Ishikawa (cell line): ENCODE measurements at regions not wholly inside any gene's neighbourhood (a gene's known extent, or its start where the extent isn't known, plus 50 kb on each side); places are given as distances from the start of the nearest gene placed in this dataset.

Experiments used
- CEBPB ChIP-seq: IDR thresholded peaks from 2 replicates; pipeline ENCODE4 v1.6.1; 2012
- CREB1 ChIP-seq: IDR thresholded peaks from 2 replicates; pipeline ENCODE4 v1.6.1; 2012; ENCODE audit warnings: low read depth
- EGR1 ChIP-seq: IDR thresholded peaks from 2 replicates; pipeline ENCODE4 v1.6.1; 2012
- EP300 ChIP-seq: IDR thresholded peaks from 2 replicates; pipeline ENCODE4 v1.6.1; 2012; ENCODE audit warnings: borderline replicate concordance
- FOXM1 ChIP-seq: IDR thresholded peaks from 2 replicates; pipeline ENCODE4 v1.6.1; 2012; ENCODE audit warnings: low read depth, borderline replicate concordance
- MAX ChIP-seq: IDR thresholded peaks from 2 replicates; pipeline ENCODE4 v1.6.1; 2012
- NFIC ChIP-seq: IDR thresholded peaks from 2 replicates; pipeline ENCODE4 v1.6.1; 2012
- RAD21 ChIP-seq: IDR thresholded peaks from 2 replicates; pipeline ENCODE4 v1.6.1; 2012; ENCODE audit warnings: low read depth
- REST ChIP-seq: IDR thresholded peaks from 2 replicates; pipeline ENCODE4 v1.6.1; 2012; ENCODE audit warnings: low read depth, mild to moderate bottlenecking
- TAF1 ChIP-seq: IDR thresholded peaks from 2 replicates; pipeline ENCODE4 v1.6.1; 2012; ENCODE audit warnings: low read depth, mild to moderate bottlenecking
- TCF12 ChIP-seq: IDR thresholded peaks from 2 replicates; pipeline ENCODE4 v1.6.1; 2012; ENCODE audit warnings: low read depth
- TEAD4 ChIP-seq: IDR thresholded peaks from 2 replicates; pipeline ENCODE4 v1.6.1; 2012
- USF1 ChIP-seq: IDR thresholded peaks from 2 replicates; pipeline ENCODE4 v1.6.1; 2012
- YY1 ChIP-seq: IDR thresholded peaks from 2 replicates; pipeline ENCODE4 v1.6.1; 2012; ENCODE audit warnings: low read depth
- ZBTB7A ChIP-seq: IDR thresholded peaks from 2 replicates; pipeline ENCODE4 v1.6.1; 2012; ENCODE audit warnings: low read depth

- TF ChIP-seq EGR1 (no peak), YY1 (no peak), ZBTB7A (no peak), CREB1 (no peak), REST (no peak), TEAD4 (no peak), USF1 (no peak), CEBPB (no peak), TCF12 (no peak), FOXM1 (no peak), TAF1 (no peak), MAX (no peak), EP300 (no peak), NFIC (no peak), RAD21 (no peak)
These were observed 172.0 kb downstream of the TEX29 start for GRCh38 chr13:111492341-111492950.

GRCh38 chr13:111492958-111493357 is 172.5 kb downstream of the TEX29 start:
- no peak for TF ChIP-seq CREB1
- no peak for TF ChIP-seq TAF1
- TF ChIP-seq EP300 = no peak
- no peak for TF ChIP-seq FOXM1
- TF ChIP-seq YY1 = no peak
- TF ChIP-seq RAD21 = no peak
- no peak for TF ChIP-seq TEAD4
- TF ChIP-seq EGR1 = no peak
- no peak for TF ChIP-seq NFIC
- no peak for TF ChIP-seq CEBPB
- TF ChIP-seq TCF12 = no peak
- TF ChIP-seq REST = no peak
- TF ChIP-seq MAX = no peak
- no peak for TF ChIP-seq ZBTB7A
- TF ChIP-seq USF1 = no peak

- no peak for TF ChIP-seq EP300
- TF ChIP-seq CREB1 = no peak
- no peak for TF ChIP-seq CEBPB
- no peak for TF ChIP-seq TCF12
- TF ChIP-seq FOXM1 = no peak
- TF ChIP-seq YY1 = no peak
- TF ChIP-seq TEAD4 = no peak
- TF ChIP-seq EGR1 = no peak
- TF ChIP-seq NFIC = no peak
- no peak for TF ChIP-seq REST
- TF ChIP-seq ZBTB7A = no peak
- no peak for TF ChIP-seq RAD21
- no peak for TF ChIP-seq MAX
- TF ChIP-seq USF1 = no peak
- no peak for TF ChIP-seq TAF1
These were observed 173.0 kb downstream of the TEX29 start for GRCh38 chr13:111493468-111493867.
